D341Med (cell line): ENCODE measurements at regions not wholly inside any gene's neighbourhood (a gene's known extent, or its start where the extent isn't known, plus 50 kb on each side); places are given as distances from the start of the nearest gene placed in this dataset.

Experiments used
- DNase-seq: peaks from one replicate; pipeline ENCODE4 v3.0.0; 2012; ENCODE audit warnings: low spot score

DNA sequence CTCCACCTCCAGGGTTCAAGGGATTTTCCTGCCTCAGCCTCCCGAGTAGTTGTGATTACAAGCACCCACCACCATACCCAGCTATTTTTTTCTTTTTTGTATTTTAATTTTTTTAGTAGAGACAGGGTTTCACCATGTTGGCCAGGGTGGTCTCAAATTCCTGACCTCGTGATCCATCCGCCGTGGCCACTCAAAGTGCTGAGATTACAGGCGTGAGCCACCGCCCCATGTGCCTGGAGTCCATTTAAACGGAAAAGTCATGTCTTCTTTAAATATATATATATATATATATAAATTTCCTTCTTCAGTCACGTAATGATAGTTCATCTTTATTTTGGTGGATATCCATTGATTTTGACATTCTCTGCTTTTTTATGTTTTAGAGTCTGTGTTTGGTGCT is 264.0 kb upstream of the PITX2 start:
- no peak for DNase-seq

DNA sequence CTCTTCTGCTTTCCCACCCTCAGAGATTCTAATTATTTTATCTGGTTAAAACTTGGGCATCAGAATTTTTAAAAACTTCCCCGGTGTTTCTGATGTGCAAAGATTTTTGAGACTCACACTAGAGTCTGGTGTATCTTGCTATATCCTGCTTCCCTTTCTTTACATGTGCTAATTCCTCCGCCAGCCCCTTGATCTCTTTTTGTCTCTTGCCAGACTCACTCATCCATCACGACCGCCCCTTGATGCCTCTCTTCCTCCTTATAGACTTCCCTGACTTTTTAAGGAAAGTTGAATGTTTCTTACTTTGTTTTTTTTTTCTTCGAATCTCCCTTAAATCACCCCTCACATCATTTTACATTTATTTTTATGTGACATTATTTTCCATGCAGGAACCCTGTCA is 274.9 kb upstream of the PITX2 start:
- no peak for DNase-seq

DNA sequence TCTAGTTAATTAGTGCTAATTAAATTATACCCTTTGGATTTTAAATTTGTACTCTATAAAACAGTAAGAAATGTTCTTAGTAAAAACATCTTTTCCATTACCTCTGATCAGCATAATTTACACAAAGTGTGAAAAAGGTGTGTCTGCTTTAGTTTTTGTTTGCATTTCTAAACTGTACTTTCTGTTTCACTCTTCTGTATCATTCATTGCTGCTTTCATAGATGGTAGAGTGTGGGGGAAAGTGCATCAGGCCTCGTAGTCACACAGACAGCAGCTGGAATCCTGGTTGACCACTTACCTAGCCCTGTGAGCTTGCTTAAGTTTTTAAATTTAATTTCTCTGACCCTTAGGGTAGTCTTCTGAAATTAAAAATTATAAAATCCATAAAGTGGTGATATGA is 275.4 kb upstream of the PITX2 start:
- no peak for DNase-seq

DNA sequence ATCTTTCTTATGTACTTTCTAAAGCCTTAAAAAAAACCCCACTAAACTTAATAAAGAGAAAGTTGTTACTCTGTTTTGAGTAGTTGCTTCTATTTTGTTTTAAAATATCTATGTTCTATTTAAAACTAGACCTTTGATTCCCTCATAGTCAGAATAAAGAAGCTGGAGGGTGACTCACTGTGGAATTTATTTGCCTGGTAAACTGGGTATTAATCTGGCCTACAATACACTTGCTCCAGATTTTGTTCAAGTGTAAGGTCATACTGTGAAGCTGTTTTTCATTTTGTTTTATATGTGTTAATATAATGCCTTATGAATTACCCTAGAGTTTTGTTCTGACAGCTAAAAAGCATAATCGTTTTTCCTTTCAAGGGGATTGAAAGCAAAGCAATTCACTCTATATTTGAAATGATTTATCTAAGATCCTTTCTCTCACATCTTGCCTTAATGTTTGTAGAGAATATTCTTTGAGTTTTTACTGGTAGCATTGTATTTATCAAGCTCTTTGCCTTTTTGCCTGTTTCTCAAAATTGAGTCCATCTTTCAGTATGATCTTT is 277.4 kb upstream of the PITX2 start:
- no peak for DNase-seq

DNA sequence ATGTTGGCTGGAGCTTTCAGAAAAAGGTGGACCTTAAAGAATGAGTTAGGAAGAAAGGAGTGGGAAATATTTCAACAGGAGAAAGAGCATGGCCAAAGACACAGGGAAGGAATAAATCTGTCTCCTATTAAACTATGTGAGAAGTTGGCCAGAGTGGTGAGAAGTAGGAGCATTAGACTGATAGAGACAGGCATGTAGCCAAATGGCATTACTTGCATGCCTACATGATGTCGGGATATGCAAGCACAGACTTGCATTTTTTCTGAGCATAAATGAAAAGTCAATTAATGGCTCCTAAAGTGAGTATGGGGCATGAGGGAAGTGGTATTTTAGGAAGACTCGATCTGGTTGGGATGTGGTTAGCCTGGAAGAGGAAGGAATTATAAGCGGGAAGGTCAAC is 279.6 kb upstream of the PITX2 start:
- DNase-seq = no peak

DNA sequence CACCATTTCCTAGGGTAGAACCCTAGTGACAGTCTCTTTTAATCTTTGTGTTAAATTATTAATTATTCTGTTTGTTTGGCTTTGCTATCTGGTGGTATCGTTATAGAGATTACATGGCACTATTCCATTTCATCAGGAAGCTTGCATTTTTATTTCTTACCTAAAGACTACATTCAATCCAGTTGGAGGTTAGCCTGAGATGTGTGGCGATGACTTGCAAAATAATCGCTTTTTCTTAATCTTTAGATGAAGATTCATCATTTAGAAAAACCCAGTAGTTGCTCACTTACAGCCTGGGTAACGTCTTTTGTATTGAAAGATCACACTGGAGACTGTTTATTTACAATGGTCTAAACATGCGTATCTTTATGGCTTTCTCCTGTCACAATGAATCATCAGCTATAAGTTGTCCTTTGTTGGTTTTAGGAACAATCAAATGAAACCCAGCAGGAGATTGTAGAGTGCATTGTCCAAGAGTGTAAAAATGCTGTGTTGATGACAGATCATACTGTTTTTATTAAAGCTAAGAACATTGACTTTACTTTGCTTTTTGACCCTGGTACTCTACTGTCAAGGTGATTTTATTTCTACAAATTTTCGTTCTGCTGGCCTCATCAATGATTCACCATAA is 281.7 kb upstream of the PITX2 start:
- no peak for DNase-seq

DNA sequence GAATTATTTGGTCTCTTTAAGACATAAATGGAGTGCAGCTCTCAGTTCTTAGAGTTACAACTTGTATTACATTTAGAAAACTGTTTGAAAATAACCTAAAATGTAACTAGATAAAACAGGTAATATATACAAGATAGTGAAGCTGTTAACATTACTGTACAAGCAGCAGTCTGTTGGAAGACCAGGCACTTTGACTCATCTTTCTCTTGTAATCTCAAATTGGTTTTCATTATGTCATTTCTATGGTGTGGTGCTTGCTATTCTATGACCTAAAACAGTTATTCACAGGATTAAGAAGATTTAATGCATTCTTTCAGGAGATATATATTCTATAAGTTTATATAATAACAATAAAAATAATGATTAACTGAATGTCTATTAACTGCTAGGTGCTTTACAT is 282.5 kb upstream of the PITX2 start:
- DNase-seq = no peak

DNA sequence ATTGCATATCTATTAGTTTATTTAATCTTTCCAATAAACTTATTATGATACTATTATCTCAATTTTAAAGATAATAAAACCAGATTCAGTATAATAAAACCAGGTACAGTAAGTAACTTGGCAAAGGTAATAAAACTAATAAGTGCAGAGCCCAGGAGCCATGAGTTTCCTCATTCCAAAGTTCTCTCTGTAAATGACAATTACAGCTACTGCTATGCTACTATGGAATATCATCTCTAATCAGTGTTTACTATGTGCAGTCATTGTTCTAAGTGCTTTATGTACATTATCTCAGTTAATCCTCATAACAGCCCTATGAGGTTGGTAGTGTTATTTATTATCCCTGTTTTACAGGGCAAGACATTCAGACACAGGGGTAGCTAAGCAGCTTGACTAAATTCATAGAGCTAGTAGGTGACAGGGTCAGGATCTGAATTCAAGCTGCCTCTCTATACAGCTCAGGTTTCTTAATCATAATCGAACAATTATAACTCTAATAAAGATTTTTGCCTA is 285.0 kb upstream of the PITX2 start:
- no peak for DNase-seq

- no peak for DNase-seq
These were observed 291.9 kb upstream of the PITX2 start for GRCh38 chr4:110914791-110915190.

GRCh38 chr4:110915301-110915700 is 292.4 kb upstream of the PITX2 start:
- no peak for DNase-seq

- no peak for DNase-seq
These were observed 293.6 kb upstream of the PITX2 start for GRCh38 chr4:110916505-110916904.

GRCh38 chr4:110917835-110918234 is 295.0 kb upstream of the PITX2 start:
- no peak for DNase-seq

DNA sequence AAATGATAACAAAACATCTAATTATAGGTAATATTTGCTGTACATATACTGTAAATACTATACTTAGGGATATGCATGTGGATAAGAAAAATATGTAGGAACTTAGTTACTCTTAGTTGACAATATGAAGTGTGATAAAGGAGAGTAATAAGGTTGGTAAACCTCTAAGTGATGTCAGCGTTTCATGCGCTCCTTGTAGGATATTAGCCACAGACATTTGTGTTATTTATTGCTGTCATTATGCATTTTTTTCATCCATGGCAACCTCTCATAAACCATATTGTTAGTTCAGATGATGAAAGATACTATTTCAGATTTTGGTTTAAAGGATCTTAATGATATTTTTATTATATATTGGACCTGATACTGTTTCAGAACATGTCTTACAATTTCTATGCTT is 298.1 kb upstream of the PITX2 start:
- no peak for DNase-seq

DNA sequence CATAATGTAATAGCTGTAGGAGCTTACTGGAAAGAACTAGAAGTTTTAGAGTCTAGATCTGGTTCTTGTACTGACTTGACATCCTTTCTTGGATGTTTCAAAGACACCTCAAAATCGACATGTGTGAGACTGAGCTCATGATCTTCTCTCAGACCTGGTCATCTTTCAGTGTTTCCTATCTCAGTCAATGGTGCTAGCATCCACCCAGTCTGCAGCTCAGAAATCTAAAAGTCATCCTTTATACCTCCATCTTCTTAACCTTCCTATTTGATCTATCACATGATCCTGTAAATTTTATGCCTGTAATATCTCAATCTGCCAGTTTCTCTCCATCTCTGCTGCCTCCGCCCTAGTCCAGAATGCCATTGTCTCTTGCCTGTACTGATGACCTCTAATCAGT is 301.9 kb upstream of the PITX2 start:
- DNase-seq = no peak

DNA sequence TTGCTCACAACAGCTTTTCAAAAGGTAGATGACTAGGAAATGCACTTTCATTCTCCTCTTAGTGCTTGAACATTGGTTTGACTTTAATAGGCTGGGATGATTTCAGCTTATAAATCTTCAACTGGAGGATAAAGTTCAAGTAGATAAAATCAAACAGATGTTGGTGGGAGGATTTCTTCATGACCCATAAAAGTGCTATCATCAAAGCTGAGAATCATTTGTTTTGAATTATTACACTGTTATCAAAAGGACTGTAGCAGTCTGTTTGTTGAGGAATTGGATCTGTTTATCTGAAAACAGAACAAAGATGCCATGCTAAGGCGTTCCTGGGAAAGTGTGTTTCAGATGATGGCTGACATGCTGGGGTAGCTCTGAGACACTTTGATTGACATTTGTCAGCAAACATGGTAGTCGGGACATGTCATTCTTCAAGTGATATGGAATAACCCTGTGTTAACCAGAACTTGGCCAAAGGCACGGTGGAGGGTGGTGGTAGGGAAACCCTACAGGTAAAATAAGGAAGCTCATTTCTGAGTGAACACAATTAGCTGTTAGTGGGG is 304.0 kb upstream of the PITX2 start:
- no peak for DNase-seq

- DNase-seq = no peak
These were observed 310.5 kb upstream of the PITX2 start for GRCh38 chr4:110933341-110933740.

DNA sequence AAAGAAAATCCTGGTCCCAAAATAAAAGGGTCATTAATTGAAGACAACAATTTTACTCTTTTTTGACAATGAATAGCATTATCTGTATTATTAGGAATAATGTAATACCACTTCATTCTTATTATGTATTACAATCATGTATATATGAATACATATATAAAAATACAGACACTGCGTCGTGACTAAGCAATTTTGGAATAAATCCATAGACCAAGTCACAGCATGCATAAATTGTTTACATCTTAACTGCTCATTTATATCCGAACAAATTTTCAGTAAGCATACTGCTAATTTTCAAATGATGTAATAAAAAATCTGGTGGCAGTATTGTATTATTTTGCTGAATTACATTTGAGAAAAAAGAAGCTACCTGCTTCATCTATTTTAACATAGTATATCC is 321.6 kb upstream of the PITX2 start:
- no peak for DNase-seq

GRCh38 chr4:110945600-110945999 is 322.7 kb upstream of the PITX2 start:
- DNase-seq = no peak

- no peak for DNase-seq
These were observed 326.7 kb upstream of the PITX2 start for GRCh38 chr4:110949542-110949941.

GRCh38 chr4:110950731-110951130 is 327.9 kb upstream of the PITX2 start:
- DNase-seq = no peak

DNA sequence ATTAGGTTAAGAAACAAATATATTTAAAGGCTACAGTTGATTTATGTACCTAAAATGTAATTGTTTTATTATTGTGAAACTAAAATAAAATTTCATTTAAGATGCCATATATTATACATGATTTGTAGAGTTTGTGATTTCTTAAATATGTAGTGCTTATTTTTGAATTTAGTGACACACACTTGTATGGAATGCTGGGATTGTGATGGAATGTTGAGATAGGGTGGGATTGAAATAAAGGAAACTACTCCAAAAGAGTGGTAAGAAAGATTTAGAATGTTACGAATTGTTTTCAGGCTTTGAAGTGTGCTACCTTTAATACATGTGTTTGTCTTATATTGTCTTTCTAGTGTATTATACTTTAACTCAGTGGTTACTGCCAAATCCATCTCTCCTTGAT is 330.3 kb upstream of the PITX2 start:
- no peak for DNase-seq

DNA sequence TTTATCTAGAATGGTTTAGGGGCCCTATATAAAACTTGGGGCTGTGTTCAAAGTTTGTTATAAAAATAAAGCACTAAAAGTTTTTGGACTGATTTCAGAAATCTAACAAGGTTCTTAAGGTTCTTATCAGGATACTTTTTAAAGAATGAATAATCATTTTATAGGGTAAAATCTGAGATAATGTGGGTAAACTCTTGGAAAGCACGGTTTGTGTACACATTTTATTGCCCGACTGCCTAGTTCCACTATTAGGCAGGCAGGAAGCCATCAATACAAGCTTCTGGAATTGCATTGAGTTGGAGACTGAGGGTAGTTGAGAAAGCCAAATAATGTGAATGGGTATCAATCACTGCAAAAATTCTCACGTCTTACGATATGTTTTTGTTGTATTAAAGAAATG is 331.0 kb upstream of the PITX2 start:
- no peak for DNase-seq

GRCh38 chr4:110955748-110956147 is 332.9 kb upstream of the PITX2 start:
- no peak for DNase-seq

DNA sequence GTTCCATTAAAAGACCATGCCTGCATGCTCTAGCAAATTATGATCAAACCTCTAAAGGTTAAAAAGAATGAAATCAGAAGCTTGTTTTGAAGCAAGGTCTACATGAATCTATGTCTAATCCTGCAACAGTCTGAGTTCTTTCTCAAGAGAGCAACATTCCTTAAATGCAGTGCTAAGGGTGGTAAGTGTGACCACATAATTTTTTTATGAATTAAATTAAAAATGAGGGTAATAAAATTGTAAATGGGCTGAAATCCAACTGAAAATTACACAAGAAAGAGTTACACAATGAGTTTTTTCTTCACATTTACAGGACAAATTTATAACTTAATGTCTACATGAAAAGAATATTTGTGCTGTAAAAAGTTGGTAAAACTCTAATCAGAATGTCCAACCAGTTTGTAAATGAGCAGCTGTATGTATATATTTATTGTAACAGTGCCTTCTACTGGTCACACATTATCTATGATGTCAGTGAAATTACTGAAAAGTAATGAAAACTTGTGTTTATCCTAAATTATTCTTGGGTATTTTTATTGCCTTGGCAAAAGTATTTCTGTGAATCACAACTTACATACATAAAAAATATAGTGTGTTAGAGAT is 336.3 kb upstream of the PITX2 start:
- DNase-seq = no peak
